ENCODE measurements at regions not wholly inside any gene's neighbourhood (a gene's known extent, or its start where the extent isn't known, plus 50 kb on each side); places are given as distances from the start of the nearest gene placed in this dataset.

DNA sequence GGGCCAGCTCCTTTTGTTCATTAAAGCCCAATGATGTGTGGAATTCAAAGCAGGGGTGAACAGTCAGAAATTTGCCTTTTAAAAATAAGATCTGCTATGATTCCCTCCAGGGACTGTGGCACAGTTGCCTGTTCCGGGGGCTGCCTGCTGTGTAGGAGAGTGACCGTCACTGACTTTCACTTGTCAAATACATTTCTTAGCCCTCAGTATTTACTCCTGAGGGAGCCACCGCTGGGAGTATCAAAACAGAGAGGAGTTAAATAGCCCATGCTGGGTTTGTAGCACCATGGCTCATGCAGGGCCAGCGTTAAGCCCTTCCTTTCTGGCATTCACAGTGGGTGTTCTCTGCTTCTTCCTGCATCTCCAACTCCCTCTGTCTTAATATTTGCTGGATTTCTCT lies 897.8 kb downstream of the SORCS3 start:
- TF ChIP-seq CTCF (IDR thresholded peaks at IDR 0.05) (no peak), EP300 (IDR thresholded peaks at IDR 0.05; ENCODE audit: low read depth) (no peak), POLR2A (IDR thresholded peaks at IDR 0.05) (no peak)
